ENCODE measurements at regions not wholly inside any gene's neighbourhood (a gene's known extent, or its start where the extent isn't known, plus 50 kb on each side); places are given as distances from the start of the nearest gene placed in this dataset.
"Not testable (repeated sequence)": the region's sequence is repeated elsewhere in the genome, so short reads cannot be mapped to it uniquely, and the experiment has no call there.

- Mint-ChIP-seq H3K27ac (ENCODE audit: unreplicated experiment) (no peak overlapping the region), H3K27me3 (ENCODE audit: low read depth) (peaks cover 35% of the 10 kb centered on the region), H3K9me3 (ENCODE audit: low read depth) (no peaks in the 10 kb centered on the region), H3K4me3 (ENCODE audit: unreplicated experiment) (no peak overlapping the region), H3K36me3 (ENCODE audit: low read depth) (no peaks in the 10 kb centered on the region), H3K4me1 (ENCODE audit: low read depth) (no peaks in the 10 kb centered on the region)
- TF ChIP-seq CTCF (IDR thresholded peaks at IDR 0.05), result no peak
- no peak for DNase-seq (ENCODE audit: low spot score)
These were observed 114.2 kb downstream of the DHRS2 start for GRCh38 chr14:23750357-23750756.

- H3K27me3 Mint-ChIP-seq (ENCODE audit: low read depth), result peaks cover 41% of the 10 kb centered on the region
- no peak for DNase-seq (ENCODE audit: low spot score)
- H3K4me1 Mint-ChIP-seq (ENCODE audit: low read depth), result no peaks in the 10 kb centered on the region
- TF ChIP-seq CTCF (IDR thresholded peaks at IDR 0.05), result no peak
- H3K27ac Mint-ChIP-seq (ENCODE audit: unreplicated experiment), result no peak overlapping the region
- H3K36me3 Mint-ChIP-seq (ENCODE audit: low read depth), result no peaks in the 10 kb centered on the region
- no peak overlapping the region for H3K4me3 Mint-ChIP-seq (ENCODE audit: unreplicated experiment)
- H3K9me3 Mint-ChIP-seq (ENCODE audit: low read depth), result no peaks in the 10 kb centered on the region
These were observed 115.5 kb downstream of the DHRS2 start for GRCh38 chr14:23751616-23752015.

GRCh38 chr14:23763394-23763793, 127.2 kb downstream of the DHRS2 start:
- no peak overlapping the region for H3K4me3 Mint-ChIP-seq (ENCODE audit: unreplicated experiment)
- H3K4me1 Mint-ChIP-seq (ENCODE audit: low read depth), result no peaks in the 10 kb centered on the region
- peaks cover 13% of the 10 kb centered on the region for H3K9me3 Mint-ChIP-seq (ENCODE audit: low read depth)
- H3K27me3 Mint-ChIP-seq (ENCODE audit: low read depth), result peaks cover 24% of the 10 kb centered on the region
- no peak for TF ChIP-seq CTCF (IDR thresholded peaks at IDR 0.05)
- H3K27ac Mint-ChIP-seq (ENCODE audit: unreplicated experiment), result no peak overlapping the region
- no peak for DNase-seq (ENCODE audit: low spot score)
- H3K36me3 Mint-ChIP-seq (ENCODE audit: low read depth), result no peaks in the 10 kb centered on the region

GRCh38 chr14:23766737-23767401, 130.7 kb downstream of the DHRS2 start:
- Mint-ChIP-seq H3K27me3 (ENCODE audit: low read depth) (peaks cover 23% of the 10 kb centered on the region), H3K36me3 (ENCODE audit: low read depth) (no peaks in the 10 kb centered on the region), H3K4me1 (ENCODE audit: low read depth) (no peaks in the 10 kb centered on the region), H3K4me3 (ENCODE audit: unreplicated experiment) (no peak overlapping the region), H3K9me3 (ENCODE audit: low read depth) (no peaks in the 10 kb centered on the region), H3K27ac (ENCODE audit: unreplicated experiment) (no peak overlapping the region)
- no peak for DNase-seq (ENCODE audit: low spot score)
- no peak for TF ChIP-seq CTCF (IDR thresholded peaks at IDR 0.05)

- not testable (repeated sequence) for H3K27ac Mint-ChIP-seq (ENCODE audit: unreplicated experiment); H3K9me3 Mint-ChIP-seq (ENCODE audit: low read depth); H3K4me1 Mint-ChIP-seq (ENCODE audit: low read depth); H3K4me3 Mint-ChIP-seq (ENCODE audit: unreplicated experiment); H3K36me3 Mint-ChIP-seq (ENCODE audit: low read depth); DNase-seq (ENCODE audit: low spot score)
- H3K27me3 Mint-ChIP-seq (ENCODE audit: low read depth), result peaks cover 33% of the 10 kb centered on the region
These were observed 133.1 kb downstream of the DHRS2 start for GRCh38 chr14:23769221-23769728.

- no peak for DNase-seq (ENCODE audit: low spot score)
- no peak overlapping the region for H3K4me3 Mint-ChIP-seq (ENCODE audit: unreplicated experiment)
- no peaks in the 10 kb centered on the region for H3K4me1 Mint-ChIP-seq (ENCODE audit: low read depth)
- peaks cover 31% of the 10 kb centered on the region for H3K27me3 Mint-ChIP-seq (ENCODE audit: low read depth)
- no peaks in the 10 kb centered on the region for H3K36me3 Mint-ChIP-seq (ENCODE audit: low read depth)
- H3K9me3 Mint-ChIP-seq (ENCODE audit: low read depth), result no peaks in the 10 kb centered on the region
- no peak overlapping the region for H3K27ac Mint-ChIP-seq (ENCODE audit: unreplicated experiment)
- TF ChIP-seq CTCF (IDR thresholded peaks at IDR 0.05), result no peak
These were observed 137.8 kb downstream of the DHRS2 start for GRCh38 chr14:23773981-23774380.

All from chondrocyte (in vitro differentiated cells).